ENCODE measurements at regions not wholly inside any gene's neighbourhood (a gene's known extent, or its start where the extent isn't known, plus 50 kb on each side); places are given as distances from the start of the nearest gene placed in this dataset.

- intact Hi-C loops (cut with micrococcal nuclease) = no loop called here
- H3K4me3 ChIP-seq (replicated peaks in 1 of 3; ENCODE audit: insufficient read depth in 1 of 3, low read depth in 1 of 3, low read length in 3 of 3) = no peak overlapping the region
- H3K27me3 ChIP-seq (ENCODE audit: control insufficient read depth in 2 of 2, insufficient read depth in 2 of 2, low read length in 2 of 2) = no peaks in the 10 kb centered on the region
- ChIA-PET POLR2A (no interaction called here), CTCF (no interaction called here)
- H2AFZ ChIP-seq (ENCODE audit: low read depth, low read length) = no peak overlapping the region
- no TSS peak for BruUV-seq (replicated peaks)
- H3K9me3 ChIP-seq (replicated peaks; ENCODE audit: control insufficient read depth, insufficient read depth, low read length) = no peaks in the 10 kb centered on the region
- dilution Hi-C loops (cut with MboI; ENCODE audit: extremely low pct_ligation_motif_present, low sequenced_read_pairs) = no loop called here
- no peaks in the 10 kb centered on the region for H4K20me1 ChIP-seq (replicated peaks; ENCODE audit: control insufficient read depth, extremely low read depth, insufficient read depth, low read length)
- DNase-seq (ENCODE audit: low read depth, low spot score) = no peak
- H3K79me2 ChIP-seq (ENCODE audit: control insufficient read depth, insufficient read depth, low read length) = no peaks in the 10 kb centered on the region
- no peak overlapping the region for H3K9ac ChIP-seq (replicated peaks; ENCODE audit: extremely low read depth, insufficient read depth, low read length)
- no peak overlapping the region for H3K27ac ChIP-seq (ENCODE audit: insufficient read depth, low read depth, low read length)
- no peak for TF ChIP-seq CTCF (IDR thresholded peaks at IDR 0.05; ENCODE audit: extremely low read depth in 1 of 2, insufficient read depth in 1 of 2, low read depth in 1 of 2, low read length in 2 of 2)
- TF ChIP-seq FOS (IDR thresholded peaks at IDR 0.05; ENCODE audit: borderline replicate concordance, insufficient read depth, low read length) = no peak
- TF ChIP-seq, protein P1, sequence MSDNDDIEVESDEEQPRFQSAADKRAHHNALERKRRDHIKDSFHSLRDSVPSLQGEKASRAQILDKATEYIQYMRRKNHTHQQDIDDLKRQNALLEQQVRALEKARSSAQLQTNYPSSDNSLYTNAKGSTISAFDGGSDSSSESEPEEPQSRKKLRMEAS (IDR thresholded peaks at IDR 0.05; ENCODE audit: insufficient read depth, insufficient read length) = no peak
- TF ChIP-seq JUN (IDR thresholded peaks at IDR 0.05; ENCODE audit: borderline replicate concordance, insufficient read depth, insufficient read length, low read depth) = no peak
- TF ChIP-seq GATA2 (IDR thresholded peaks at IDR 0.05; ENCODE audit: insufficient read depth, insufficient read length, low read depth, low read length) = no peak
- no peak for TF ChIP-seq POLR2AphosphoS5 (IDR thresholded peaks at IDR 0.05; ENCODE audit: insufficient read depth, low read depth, low read length)
- FAIRE-seq = no peak
- no peaks in the 10 kb centered on the region for H3K36me3 ChIP-seq (ENCODE audit: control insufficient read depth in 2 of 2, extremely low read depth in 1 of 2, insufficient read depth in 2 of 2, low read length in 2 of 2)
- H3K9me1 ChIP-seq (replicated peaks; ENCODE audit: control insufficient read depth, extremely low read depth, insufficient read depth, low read length) = no peaks in the 10 kb centered on the region
- no peaks in the 10 kb centered on the region for H3K4me1 ChIP-seq (ENCODE audit: control insufficient read depth, extremely low read depth, insufficient read depth, low read length)
- no peak overlapping the region for H3K4me2 ChIP-seq (ENCODE audit: insufficient read depth, low read length)
Measured at GRCh38 chr21:31500071-31500470, 156.0 kb upstream of the TIAM1 start.

GRCh38 chr21:31498985-31499384, 154.9 kb upstream of the TIAM1 start:
- no peaks in the 10 kb centered on the region for H3K9me1 ChIP-seq (replicated peaks; ENCODE audit: control insufficient read depth, extremely low read depth, insufficient read depth, low read length)
- no TSS peak for BruUV-seq (replicated peaks)
- H3K4me1 ChIP-seq (ENCODE audit: control insufficient read depth, extremely low read depth, insufficient read depth, low read length) = no peaks in the 10 kb centered on the region
- FAIRE-seq = no peak
- TF ChIP-seq, protein P1 (IDR thresholded peaks at IDR 0.05; ENCODE audit: insufficient read depth, insufficient read length) = no peak
- TF ChIP-seq FOS (IDR thresholded peaks at IDR 0.05; ENCODE audit: borderline replicate concordance, insufficient read depth, low read length) = no peak
- no peak for TF ChIP-seq POLR2AphosphoS5 (IDR thresholded peaks at IDR 0.05; ENCODE audit: insufficient read depth, low read depth, low read length)
- no peak for TF ChIP-seq GATA2 (IDR thresholded peaks at IDR 0.05; ENCODE audit: insufficient read depth, insufficient read length, low read depth, low read length)
- no peaks in the 10 kb centered on the region for H3K79me2 ChIP-seq (ENCODE audit: control insufficient read depth, insufficient read depth, low read length)
- ChIA-PET POLR2A (no interaction called here), CTCF (no interaction called here)
- H3K9me3 ChIP-seq (replicated peaks; ENCODE audit: control insufficient read depth, insufficient read depth, low read length) = no peaks in the 10 kb centered on the region
- H3K27me3 ChIP-seq (ENCODE audit: control insufficient read depth in 2 of 2, insufficient read depth in 2 of 2, low read length in 2 of 2) = no peaks in the 10 kb centered on the region
- no peak overlapping the region for H3K4me3 ChIP-seq (replicated peaks in 1 of 3; ENCODE audit: insufficient read depth in 1 of 3, low read depth in 1 of 3, low read length in 3 of 3)
- intact Hi-C loops (cut with micrococcal nuclease) (no loop called here), dilution Hi-C loops (cut with MboI; ENCODE audit: extremely low pct_ligation_motif_present, low sequenced_read_pairs) (no loop called here)
- no peaks in the 10 kb centered on the region for H3K36me3 ChIP-seq (ENCODE audit: control insufficient read depth in 2 of 2, extremely low read depth in 1 of 2, insufficient read depth in 2 of 2, low read length in 2 of 2)
- H3K4me2 ChIP-seq (ENCODE audit: insufficient read depth, low read length) = no peak overlapping the region
- no peak for DNase-seq (ENCODE audit: low read depth, low spot score)
- no peak overlapping the region for H2AFZ ChIP-seq (ENCODE audit: low read depth, low read length)
- no peak overlapping the region for H3K9ac ChIP-seq (replicated peaks; ENCODE audit: extremely low read depth, insufficient read depth, low read length)
- H3K27ac ChIP-seq (ENCODE audit: insufficient read depth, low read depth, low read length) = no peak overlapping the region
- no peaks in the 10 kb centered on the region for H4K20me1 ChIP-seq (replicated peaks; ENCODE audit: control insufficient read depth, extremely low read depth, insufficient read depth, low read length)
